Ascending aorta (tissue), 2 donors: ENCODE measurements at regions not wholly inside any gene's neighbourhood (a gene's known extent, or its start where the extent isn't known, plus 50 kb on each side); places are given as distances from the start of the nearest gene placed in this dataset.
"Not testable (repeated sequence)": the region's sequence is repeated elsewhere in the genome, so short reads cannot be mapped to it uniquely, and the experiment has no call there.

ENCODE experiments used
- DNase-seq, 2 donors: peaks; one replicate each; pipeline ENCODE4 v3.0.0-alpha.2; 2019; ENCODE audit warnings: low spot score in 2 of 2
- H3K27ac ChIP-seq, 2 donors: fragments of 200-600 bp; sonication (generic); one replicate each; pipeline ENCODE4 v1.5.1; 2016 to 2017; ENCODE audit warnings: mild to moderate bottlenecking in 1 of 2
- H3K27me3 ChIP-seq: fragments of 200-600 bp; sonication (generic); one replicate; pipeline ENCODE4 v1.5.1; 2017
- H3K36me3 ChIP-seq, 2 donors: fragments of 200-600 bp; sonication (generic); one replicate each; pipeline ENCODE4 v1.5.1; 2016
- H3K4me1 ChIP-seq, 2 donors: fragments of 200-600 bp; sonication (generic); one replicate each; pipeline ENCODE4 v1.5.1; 2016 to 2017; ENCODE audit warnings: mild to moderate bottlenecking in 1 of 2
- H3K4me3 ChIP-seq, 2 donors: fragments of 200-600 bp; sonication (generic); one replicate each; pipeline ENCODE4 v1.5.1; 2016 to 2017; ENCODE audit warnings: mild to moderate bottlenecking in 1 of 2
- H3K9me3 ChIP-seq, 2 donors: fragments of 200-600 bp; sonication (generic); one replicate each; pipeline ENCODE4 v1.5.1; 2016
- intact Hi-C: fragments of 100-400 bp; cut with DNase I; formaldehyde crosslinking; loops from one replicate; pipeline ENCODE4 v1.15.1; 2023
- TF ChIP-seq, protein P1 (sequence below), 3 experiments: fragments of 200-600 bp in 2 of 3; fragments of 450-650 bp in 1 of 3; sonication (generic) in 2 of 3; IDR thresholded peaks; one replicate each; pipeline ENCODE4 v1.5.1; 2016 to 2019; ENCODE audit warnings: antibody characterized with exemption in 3 of 3, mild to moderate bottlenecking in 1 of 3, moderate library complexity in 1 of 3

- H3K9me3 ChIP-seq, H3K27me3 ChIP-seq, H3K27ac ChIP-seq, H3K4me1 ChIP-seq, H3K4me3 ChIP-seq, intact Hi-C loops, H3K36me3 ChIP-seq, DNase-seq: not testable (repeated sequence)
Observed at GRCh38 chr7:6995026-6995425, 169.0 kb upstream of the CCZ1B start.

GRCh38 chr7:6995493-6996289 lies 169.6 kb upstream of the CCZ1B start:
- intact Hi-C loops, H3K9me3 ChIP-seq, H3K27me3 ChIP-seq: not testable (repeated sequence)

GRCh38 chr7:6999067-6999666 lies 173.1 kb upstream of the CCZ1B start:
- intact Hi-C loops, H3K36me3 ChIP-seq, H3K27me3 ChIP-seq, H3K9me3 ChIP-seq, H3K4me3 ChIP-seq, H3K27ac ChIP-seq, H3K4me1 ChIP-seq, DNase-seq: not testable (repeated sequence)

More at GRCh38 chr7:6995493-6996289, 169.6 kb upstream of the CCZ1B start:
- not testable (repeated sequence) for DNase-seq, H3K36me3 ChIP-seq, H3K27ac ChIP-seq, H3K4me1 ChIP-seq, H3K4me3 ChIP-seq

- Histone ChIP-seq H3K36me3 (no peaks in the 10 kb centered on the region), H3K4me1 (no peaks in the 10 kb centered on the region), H3K27me3 (no peaks in the 10 kb centered on the region), H3K9me3 (no peaks in the 10 kb centered on the region), H3K4me3 (no peak overlapping the region), H3K27ac (no peak overlapping the region)
- TF ChIP-seq, protein P1, sequence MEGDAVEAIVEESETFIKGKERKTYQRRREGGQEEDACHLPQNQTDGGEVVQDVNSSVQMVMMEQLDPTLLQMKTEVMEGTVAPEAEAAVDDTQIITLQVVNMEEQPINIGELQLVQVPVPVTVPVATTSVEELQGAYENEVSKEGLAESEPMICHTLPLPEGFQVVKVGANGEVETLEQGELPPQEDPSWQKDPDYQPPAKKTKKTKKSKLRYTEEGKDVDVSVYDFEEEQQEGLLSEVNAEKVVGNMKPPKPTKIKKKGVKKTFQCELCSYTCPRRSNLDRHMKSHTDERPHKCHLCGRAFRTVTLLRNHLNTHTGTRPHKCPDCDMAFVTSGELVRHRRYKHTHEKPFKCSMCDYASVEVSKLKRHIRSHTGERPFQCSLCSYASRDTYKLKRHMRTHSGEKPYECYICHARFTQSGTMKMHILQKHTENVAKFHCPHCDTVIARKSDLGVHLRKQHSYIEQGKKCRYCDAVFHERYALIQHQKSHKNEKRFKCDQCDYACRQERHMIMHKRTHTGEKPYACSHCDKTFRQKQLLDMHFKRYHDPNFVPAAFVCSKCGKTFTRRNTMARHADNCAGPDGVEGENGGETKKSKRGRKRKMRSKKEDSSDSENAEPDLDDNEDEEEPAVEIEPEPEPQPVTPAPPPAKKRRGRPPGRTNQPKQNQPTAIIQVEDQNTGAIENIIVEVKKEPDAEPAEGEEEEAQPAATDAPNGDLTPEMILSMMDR (IDR thresholded peaks at IDR 0.05), result no peak
- intact Hi-C loops, result no loop called here
- no peak for DNase-seq
Observed at GRCh38 chr7:7002418-7003062, 176.5 kb upstream of the CCZ1B start.

- Histone ChIP-seq H3K9me3 (no peaks in the 10 kb centered on the region), H3K4me3 (no peak overlapping the region), H3K36me3 (no peaks in the 10 kb centered on the region), H3K27ac (no peak overlapping the region), H3K27me3 (no peaks in the 10 kb centered on the region), H3K4me1 (no peaks in the 10 kb centered on the region)
- intact Hi-C loops, result no loop called here
- no peak for DNase-seq
- TF ChIP-seq, protein P1 (IDR thresholded peaks at IDR 0.05), result no peak
Observed at GRCh38 chr7:7005303-7005702, 177.0 kb upstream of the C1GALT1 start.

DNA sequence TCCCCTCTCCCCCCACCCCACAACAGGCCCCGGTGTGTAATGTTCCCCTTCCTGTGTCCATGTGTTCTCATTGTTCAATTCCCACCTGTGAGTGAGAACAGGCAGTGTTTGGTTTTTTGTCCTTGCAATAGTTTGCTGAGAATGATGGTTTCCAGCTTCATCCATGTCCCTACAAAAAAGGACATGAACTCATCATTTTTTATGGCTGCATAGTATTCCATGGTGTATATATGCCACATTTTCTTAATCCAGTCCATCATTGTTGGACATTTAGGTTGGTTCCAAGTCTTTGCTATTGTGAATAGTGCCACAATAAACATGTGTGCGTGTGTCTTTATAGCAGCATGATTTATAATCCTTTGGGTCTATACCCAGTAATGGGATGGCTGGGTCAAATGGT lies 176.4 kb upstream of the C1GALT1 start:
- DNase-seq, intact Hi-C loops, H3K27me3 ChIP-seq, H3K36me3 ChIP-seq, H3K4me1 ChIP-seq, H3K27ac ChIP-seq, H3K4me3 ChIP-seq, H3K9me3 ChIP-seq: not testable (repeated sequence)

GRCh38 chr7:7011241-7011640 lies 171.1 kb upstream of the C1GALT1 start:
- H3K27me3 ChIP-seq, H3K4me3 ChIP-seq, H3K36me3 ChIP-seq, H3K9me3 ChIP-seq, DNase-seq, H3K4me1 ChIP-seq, H3K27ac ChIP-seq, intact Hi-C loops: not testable (repeated sequence)

- H3K4me1 ChIP-seq, intact Hi-C loops, H3K27me3 ChIP-seq, H3K36me3 ChIP-seq, H3K4me3 ChIP-seq, H3K9me3 ChIP-seq, DNase-seq, H3K27ac ChIP-seq: not testable (repeated sequence)
Observed at GRCh38 chr7:7011751-7012150, 170.6 kb upstream of the C1GALT1 start.
